ENCODE measurements at regions not wholly inside any gene's neighbourhood (a gene's known extent, or its start where the extent isn't known, plus 50 kb on each side); places are given as distances from the start of the nearest gene placed in this dataset.
"Not testable (repeated sequence)": the region's sequence is repeated elsewhere in the genome, so short reads cannot be mapped to it uniquely, and the experiment has no call there.

GRCh38 chr1:174105086-174105485 lies 54.2 kb upstream of the RABGAP1L start:
- DNase-seq = no peak

DNA sequence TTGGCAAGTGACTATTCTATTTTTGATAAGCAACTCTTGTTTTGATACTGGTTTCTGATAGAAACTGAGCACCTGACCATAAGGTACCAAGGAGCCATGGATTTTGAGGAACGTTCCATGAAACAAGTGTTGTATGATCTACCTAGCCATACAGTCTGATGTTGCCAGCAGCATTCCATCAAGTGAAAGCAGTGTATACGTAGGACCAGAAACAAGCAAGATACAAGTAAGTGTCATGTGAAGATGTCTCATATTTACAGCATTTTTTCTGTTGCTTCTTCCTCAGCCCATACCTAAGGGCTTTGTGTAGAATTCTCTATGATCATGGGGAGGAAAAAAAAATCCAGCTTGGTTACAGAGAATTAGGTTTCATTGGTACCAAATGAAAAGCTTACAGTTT lies 55.6 kb upstream of the RABGAP1L start:
- no peak for DNase-seq

- DNase-seq = not testable (repeated sequence)
Observed at GRCh38 chr1:174101976-174102375, 57.3 kb upstream of the RABGAP1L start.

GRCh38 chr1:174097426-174097825 lies 61.9 kb upstream of the RABGAP1L start:
- DNase-seq = no peak

DNA sequence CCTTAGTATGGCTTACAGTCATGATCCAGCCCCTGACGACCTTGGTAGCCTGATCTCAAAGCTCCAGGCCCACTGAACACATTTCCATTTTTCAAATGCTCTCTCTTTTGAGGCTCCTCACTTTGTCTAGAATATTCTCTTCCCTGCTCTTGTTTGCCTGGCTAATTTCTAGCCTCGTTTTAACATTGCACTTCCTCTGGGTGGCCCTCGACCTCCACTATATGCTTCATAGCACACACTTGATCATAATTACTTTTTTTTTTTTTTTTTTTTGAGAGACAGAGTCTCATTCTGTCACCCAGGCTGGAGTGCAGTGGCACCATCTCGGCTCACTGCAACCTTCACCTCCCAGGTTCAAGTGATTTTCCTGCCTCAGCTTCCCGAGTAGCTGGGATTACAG lies 65.5 kb upstream of the RABGAP1L start:
- DNase-seq = peak in 2 of 4 experiments; percentile 14 to 33

GRCh38 chr1:174090471-174090870 lies 68.3 kb upstream of the RC3H1 start:
- no peak for DNase-seq

GRCh38 chr1:174080819-174081218 lies 58.7 kb upstream of the RC3H1 start:
- no peak for DNase-seq

GRCh38 chr1:174079796-174080195 lies 57.6 kb upstream of the RC3H1 start:
- no peak for DNase-seq

GRCh38 chr1:174078916-174079315 lies 56.8 kb upstream of the RC3H1 start:
- not testable (repeated sequence) for DNase-seq

- no peak for DNase-seq
Observed at GRCh38 chr1:174077749-174078490, 55.8 kb upstream of the RC3H1 start.

DNA sequence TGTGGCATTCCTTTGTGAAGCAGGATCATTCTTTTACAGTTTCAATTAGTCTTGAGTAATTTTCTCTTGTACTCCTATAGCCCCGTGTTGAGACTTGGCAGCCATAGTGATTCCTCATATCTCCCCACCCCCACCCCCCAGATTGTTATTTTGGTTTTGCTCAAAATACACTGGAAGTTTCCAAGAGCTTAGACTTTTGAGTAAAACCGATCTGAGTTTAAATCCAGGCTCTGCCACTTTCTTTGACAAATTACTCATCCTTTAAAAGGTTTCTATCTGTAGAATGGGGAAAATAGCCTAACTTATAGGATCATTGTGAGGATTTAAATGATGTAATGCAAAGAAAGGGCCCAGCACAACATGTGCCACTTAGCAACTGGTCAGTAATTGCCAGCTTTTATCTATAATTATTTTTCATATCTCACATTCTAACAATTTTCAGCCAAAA lies 53.1 kb upstream of the RC3H1 start:
- no peak for DNase-seq

- peak in 3 of 4 experiments; percentile 11 to 57 (median 53) for DNase-seq
Observed at GRCh38 chr1:174074757-174075156, 52.6 kb upstream of the RC3H1 start.

DNA sequence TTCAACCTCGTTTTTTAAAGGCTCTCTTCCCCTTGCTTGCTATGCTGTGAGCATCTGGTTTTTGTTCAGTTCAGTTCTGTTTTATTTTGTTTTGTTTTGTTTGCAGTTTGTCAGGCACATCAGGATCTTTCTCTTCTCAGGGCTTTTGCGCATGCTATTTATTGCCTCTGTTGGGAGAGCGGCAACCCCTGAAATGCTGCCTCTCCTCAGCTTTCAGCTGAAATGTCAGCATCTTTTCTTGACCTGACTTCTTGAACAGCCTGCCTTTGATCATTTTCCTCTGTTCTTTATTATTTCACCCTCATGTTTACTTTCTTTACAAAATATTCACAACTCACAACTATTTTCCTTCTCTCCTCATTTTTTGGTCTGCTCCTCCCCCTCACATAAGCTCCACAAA lies 50.4 kb upstream of the RC3H1 start:
- no peak for DNase-seq

Measured in suppressor macrophage (primary cell).